HepG2 (cell line): ENCODE measurements at regions not wholly inside any gene's neighbourhood (a gene's known extent, or its start where the extent isn't known, plus 50 kb on each side); places are given as distances from the start of the nearest gene placed in this dataset.

Source experiments
- DBP ChIP-seq: sonication (generic); formaldehyde crosslinking; IDR thresholded peaks from 2 replicates; pipeline ENCODE4 v1.4.0; 2020; ENCODE audit warnings: missing genetic modification reagents; ENCODE audit errors: not compliant biosample characterization
- FOXO1 ChIP-seq: sonication (generic); formaldehyde crosslinking; IDR thresholded peaks from 2 replicates; pipeline ENCODE4 v1.4.0; 2020; ENCODE audit warnings: missing genetic modification reagents
- IKZF1 ChIP-seq: fragments of 450-650 bp; IDR thresholded peaks from 2 replicates; pipeline ENCODE4 v1.7.1; 2016
- LRRFIP1 ChIP-seq: sonication (generic); formaldehyde crosslinking; conservative IDR thresholded peaks from 2 replicates; pipeline ENCODE4 v1.4.0; 2020; ENCODE audit warnings: missing genetic modification reagents
- MAX ChIP-seq: IDR thresholded peaks from 2 replicates; pipeline ENCODE4 v1.6.1; 2012; ENCODE audit warnings: inconsistent platforms
- PAWR ChIP-seq: sonication (generic); formaldehyde crosslinking; IDR thresholded peaks from 2 replicates; pipeline ENCODE4 v1.4.0; 2020; ENCODE audit warnings: missing genetic modification reagents, mild to moderate bottlenecking, borderline replicate concordance
- PRDM15 ChIP-seq: sonication (generic); formaldehyde crosslinking; IDR thresholded peaks from 2 replicates; pipeline ENCODE4 v1.4.0; 2020; ENCODE audit warnings: missing genetic modification reagents
- RARG ChIP-seq: sonication (generic); formaldehyde crosslinking; IDR thresholded peaks from 2 replicates; pipeline ENCODE4 v1.4.0; 2020; ENCODE audit warnings: low read depth, mild to moderate bottlenecking, missing genetic modification reagents
- ZFP36L2 ChIP-seq: sonication (generic); formaldehyde crosslinking; IDR thresholded peaks from 2 replicates; pipeline ENCODE4 v1.4.0; 2020; ENCODE audit warnings: missing genetic modification reagents
- ZNF44 ChIP-seq: sonication (generic); formaldehyde crosslinking; IDR thresholded peaks from 2 replicates; pipeline ENCODE4 v1.5.1; 2020; ENCODE audit warnings: mild to moderate bottlenecking, missing genetic modification reagents
- ZNF512B ChIP-seq: sonication (generic); formaldehyde crosslinking; IDR thresholded peaks from 2 replicates; pipeline ENCODE4 v1.5.1; 2020; ENCODE audit warnings: missing genetic modification reagents, mild to moderate bottlenecking, borderline replicate concordance

- TF ChIP-seq ZNF512B = no peak
- no peak for TF ChIP-seq PAWR (CRISPR knock-in tag)
- TF ChIP-seq MAX = no peak
- TF ChIP-seq ZFP36L2 (CRISPR knock-in tag) = no peak
- no peak for TF ChIP-seq FOXO1 (CRISPR knock-in tag)
- TF ChIP-seq IKZF1 = no peak
- TF ChIP-seq PRDM15 (CRISPR knock-in tag) = no peak
- no peak for TF ChIP-seq DBP (CRISPR knock-in tag)
- no peak for TF ChIP-seq LRRFIP1 (CRISPR knock-in tag)
- TF ChIP-seq RARG = no peak
- TF ChIP-seq ZNF44 (CRISPR knock-in tag) = no peak
These were observed 255.0 kb upstream of the PITX2 start (continued) for GRCh38 chr4:110877778-110878370.
